ENCODE measurements at regions not wholly inside any gene's neighbourhood (a gene's known extent, or its start where the extent isn't known, plus 50 kb on each side); places are given as distances from the start of the nearest gene placed in this dataset.

DNA sequence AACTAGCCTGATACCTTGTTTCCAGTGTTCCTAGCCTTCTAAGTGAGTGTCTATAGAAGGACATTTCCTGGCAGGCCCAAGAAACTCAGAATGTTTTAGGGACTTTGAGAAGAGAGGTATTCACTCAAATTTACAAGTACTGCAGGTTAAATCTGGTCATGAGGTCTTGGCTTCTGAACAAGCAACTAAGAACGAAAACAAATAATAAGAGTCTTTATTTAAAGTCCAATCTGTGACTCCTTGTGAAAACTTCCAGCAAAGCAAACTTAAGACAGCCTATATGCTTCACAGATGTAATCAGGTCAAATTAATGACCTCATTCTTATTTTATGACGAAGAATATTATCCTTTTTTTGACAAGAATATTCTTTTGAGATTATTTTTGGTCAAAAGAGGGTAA lies 79.4 kb upstream of the PRSS16 start:
- TF ChIP-seq, protein P1, sequence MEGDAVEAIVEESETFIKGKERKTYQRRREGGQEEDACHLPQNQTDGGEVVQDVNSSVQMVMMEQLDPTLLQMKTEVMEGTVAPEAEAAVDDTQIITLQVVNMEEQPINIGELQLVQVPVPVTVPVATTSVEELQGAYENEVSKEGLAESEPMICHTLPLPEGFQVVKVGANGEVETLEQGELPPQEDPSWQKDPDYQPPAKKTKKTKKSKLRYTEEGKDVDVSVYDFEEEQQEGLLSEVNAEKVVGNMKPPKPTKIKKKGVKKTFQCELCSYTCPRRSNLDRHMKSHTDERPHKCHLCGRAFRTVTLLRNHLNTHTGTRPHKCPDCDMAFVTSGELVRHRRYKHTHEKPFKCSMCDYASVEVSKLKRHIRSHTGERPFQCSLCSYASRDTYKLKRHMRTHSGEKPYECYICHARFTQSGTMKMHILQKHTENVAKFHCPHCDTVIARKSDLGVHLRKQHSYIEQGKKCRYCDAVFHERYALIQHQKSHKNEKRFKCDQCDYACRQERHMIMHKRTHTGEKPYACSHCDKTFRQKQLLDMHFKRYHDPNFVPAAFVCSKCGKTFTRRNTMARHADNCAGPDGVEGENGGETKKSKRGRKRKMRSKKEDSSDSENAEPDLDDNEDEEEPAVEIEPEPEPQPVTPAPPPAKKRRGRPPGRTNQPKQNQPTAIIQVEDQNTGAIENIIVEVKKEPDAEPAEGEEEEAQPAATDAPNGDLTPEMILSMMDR (IDR thresholded peaks at IDR 0.05): no peak
- TF ChIP-seq POLR2A (IDR thresholded peaks at IDR 0.05): no peak

All from body of pancreas (tissue), 4 donors.